GM12878 (cell line): ENCODE measurements at regions not wholly inside any gene's neighbourhood (a gene's known extent, or its start where the extent isn't known, plus 50 kb on each side); places are given as distances from the start of the nearest gene placed in this dataset.

Experiments
- ATAC-seq: fragments of 200-7000 bp; cut with Tn5 transposase; 3 replicates; pipeline ENCODE4 v1.9.1; 2020; ENCODE audit warnings: mild to moderate bottlenecking, moderate library complexity
- BruUV-seq: library from RNA; stranded (reverse); fragments of 400-500 nt; replicated peaks from 2 replicates; lab custom pipeline; 2021; lab: Mats Ljungman, UMichigan
- CTCF ChIA-PET: fragments of 300-600 bp; sonication (Branson Sonifier 250); formaldehyde crosslinking; extraction: SDS; loops from one replicate; lab custom pipeline; 2021; ENCODE audit warnings: inconsistent platforms; lab: Yijun Ruan, JAX
- POLR2A ChIA-PET: fragments of 350-600 bp; formaldehyde crosslinking; extraction: SDS; loops from one replicate; lab custom pipeline; 2021; ENCODE audit warnings: inconsistent platforms; lab: Charles Lee
- RAD21 ChIA-PET: fragments of 300-600 bp; sonication (Branson Sonifier 250); formaldehyde crosslinking; loops from one replicate; lab custom pipeline; 2023; ENCODE audit warnings: antibody characterized with exemption; ENCODE audit not compliant: unreplicated experiment; lab: Charles Lee
- SMC1A ChIA-PET: fragments of 300-600 bp; sonication (Branson Sonifier 250); formaldehyde crosslinking; loops from one replicate; lab custom pipeline; 2023; ENCODE audit not compliant: unreplicated experiment, uncharacterized antibody; lab: Charles Lee
- DNase-seq: peaks from one replicate; pipeline ENCODE4 v3.0.0-alpha.2; 2011; ENCODE audit warnings: low read depth, low spot score
- FAIRE-seq: peaks from 3 replicates; lab custom pipeline; 2011; peaks lifted over from hg19 to GRCh38; lab: Jason Lieb, UNC
- H2AFZ ChIP-seq: 2 replicates; pipeline ENCODE4 v1.6.0; 2011; ENCODE audit warnings: low read depth, low read length, control low read depth; ENCODE audit not compliant: control insufficient read depth
- H3K27ac ChIP-seq: 2 replicates; pipeline ENCODE4 v1.5.1; 2011; ENCODE audit warnings: control low read depth; ENCODE audit not compliant: control insufficient read depth, insufficient read depth
- H3K27me3 ChIP-seq, 2 experiments: replicated peaks in 1 of 2; 2 replicates each; pipeline versions ENCODE4 v1.6.0 to v1.6.1; 2011; ENCODE audit warnings: low read length in 1 of 2; ENCODE audit not compliant: control insufficient read depth in 2 of 2, insufficient read depth in 2 of 2
- H3K36me3 ChIP-seq, 2 experiments: 2 replicates each; pipeline ENCODE4 v1.5.1; 2011; ENCODE audit warnings: low read length in 1 of 2; ENCODE audit not compliant: control insufficient read depth in 2 of 2, insufficient read depth in 2 of 2
- H3K4me1 ChIP-seq: 2 replicates; pipeline ENCODE4 v1.6.1; 2011; ENCODE audit warnings: mild to moderate bottlenecking, low read length, moderate library complexity, mixed read lengths; ENCODE audit not compliant: control insufficient read depth, insufficient read depth
- H3K4me2 ChIP-seq: 2 replicates; pipeline ENCODE4 v1.6.0; 2011; ENCODE audit warnings: control low read depth; ENCODE audit not compliant: control insufficient read depth, insufficient read depth
- H3K4me3 ChIP-seq: fragments of 200-600 bp; sonication (generic); 2 replicates; pipeline ENCODE4 v1.5.1; 2016
- H3K79me2 ChIP-seq: 2 replicates; pipeline ENCODE4 v1.6.0; 2011; ENCODE audit warnings: low read length; ENCODE audit not compliant: control insufficient read depth, insufficient read depth
- H3K9ac ChIP-seq: 2 replicates; pipeline ENCODE4 v1.8.0; 2011; ENCODE audit warnings: low read length, control low read depth, mixed read lengths; ENCODE audit not compliant: control insufficient read depth, insufficient read depth
- H3K9me3 ChIP-seq: replicated peaks from 3 replicates; pipeline ENCODE4 v1.5.1; 2011; ENCODE audit warnings: mild to moderate bottlenecking, low read length; ENCODE audit not compliant: control insufficient read depth, insufficient read depth
- H4K20me1 ChIP-seq: 2 replicates; pipeline ENCODE4 v1.6.0; 2011; ENCODE audit not compliant: control insufficient read depth, insufficient read depth
- ATF3 ChIP-seq: IDR thresholded peaks from 2 replicates; pipeline ENCODE4 v1.6.1; 2011; ENCODE audit warnings: low read depth, mild to moderate bottlenecking, low read length, moderate library complexity, borderline replicate concordance; ENCODE audit errors: extremely low read depth
- EGR1 ChIP-seq, 2 experiments: IDR thresholded peaks; 1 replicate in 1 of 2; 2 replicates in 1 of 2; pipeline ENCODE4 v1.6.1; 2011 to 2012; ENCODE audit warnings: low read depth in 2 of 2, low read length in 2 of 2, borderline replicate concordance in 1 of 2, mild to moderate bottlenecking in 1 of 2, moderate library complexity in 1 of 2
- HSF1 ChIP-seq: fragments of 150-350 bp; IDR thresholded peaks from 2 replicates; pipeline ENCODE4 v1.6.1; 2014; ENCODE audit warnings: mild to moderate bottlenecking, low read depth, low read length
- KLF5 ChIP-seq: fragments of 450-650 bp; IDR thresholded peaks from 2 replicates; pipeline ENCODE4 v1.6.1; 2014; ENCODE audit warnings: mild to moderate bottlenecking; ENCODE audit not compliant: partially characterized antibody
- MTA3 ChIP-seq: IDR thresholded peaks from 2 replicates; pipeline ENCODE4 v1.6.1; 2012; ENCODE audit warnings: low read length, inconsistent platforms, borderline replicate concordance
- NBN ChIP-seq: fragments of 450-650 bp; IDR thresholded peaks from 2 replicates; pipeline ENCODE4 v1.6.1; 2016
- NKRF ChIP-seq: fragments of 450-650 bp; conservative IDR thresholded peaks from 2 replicates; pipeline ENCODE4 v1.6.1; 2017; ENCODE audit warnings: mild to moderate bottlenecking, moderate library complexity
- RAD21 ChIP-seq: IDR thresholded peaks from 2 replicates; pipeline ENCODE4 v1.6.1; 2011; ENCODE audit warnings: mild to moderate bottlenecking, low read depth, low read length, moderate library complexity; ENCODE audit not compliant: insufficient read depth
- RELB ChIP-seq: fragments of 450-650 bp; IDR thresholded peaks from 2 replicates; pipeline ENCODE4 v1.6.1; 2017; ENCODE audit warnings: low read depth, mild to moderate bottlenecking, moderate library complexity
- TCF7 ChIP-seq: IDR thresholded peaks from 2 replicates; pipeline ENCODE4 v1.6.1; 2014; ENCODE audit warnings: antibody characterized with exemption, borderline replicate concordance
- USF1 ChIP-seq: IDR thresholded peaks from 2 replicates; pipeline ENCODE4 v1.6.1; 2011; ENCODE audit warnings: borderline replicate concordance, low read depth, mild to moderate bottlenecking, moderate library complexity, mixed read lengths, low read length; ENCODE audit not compliant: insufficient read depth; ENCODE audit errors: extremely low read length
- ZZZ3 ChIP-seq: IDR thresholded peaks from 2 replicates; pipeline ENCODE4 v1.6.1; 2011; ENCODE audit warnings: low read depth; ENCODE audit not compliant: control insufficient read depth, insufficient read length
- WGBS: methylation state at CpG from one replicate; pipeline ENCODE4 v1.1.6; 2016; ENCODE audit warnings: low lambda C conversion rate; ENCODE audit not compliant: insufficient replicate concordance, insufficient coverage; ENCODE audit errors: missing lambda C conversion rate; 5-methylcytosine and 5-hydroxymethylcytosine counted together
- in situ Hi-C: fragments of 300-500 bp; cut with MboI; formaldehyde crosslinking; loops from 9 replicates; pipeline ENCODE4 v1.14.3; 2018; ENCODE audit warnings: mixed read lengths
- intact Hi-C: fragments of 100-400 bp; cut with micrococcal nuclease; formaldehyde crosslinking; loops from one replicate; pipeline ENCODE4 v1.14.2; 2022; ENCODE audit not compliant: unreplicated experiment

- POLR2A ChIA-PET, result no interaction called here
- no peaks in the 10 kb centered on the region for H4K20me1 ChIP-seq
- H3K4me1 ChIP-seq, result no peaks in the 10 kb centered on the region
- in situ Hi-C loops (no loop called here), intact Hi-C loops (no loop called here)
- CTCF ChIA-PET, result no interaction called here
- no TSS peak for BruUV-seq
- no peaks in the 10 kb centered on the region for H3K36me3 ChIP-seq
- SMC1A ChIA-PET, result no interaction called here
- no peak overlapping the region for H3K4me3 ChIP-seq
- RAD21 ChIA-PET, result no interaction called here
- H3K27ac ChIP-seq, result no peak overlapping the region
- 0% methylated on average over 1 of the region's 1 CpG for WGBS
- ATAC-seq, result no peak
- FAIRE-seq, result no peak
- TF ChIP-seq RELB (no peak), ATF3 (no peak), ZZZ3 (no peak), HSF1 (no peak), EGR1 (IDR thresholded peaks at IDR 0.05; ENCODE audit: borderline replicate concordance in 1 of 2, low read depth in 2 of 2, low read length in 2 of 2) (no peak), NBN (no peak), MTA3 (no peak), RAD21 (no peak), USF1 (no peak), NKRF (no peak), KLF5 (no peak), TCF7 (no peak)
- H3K79me2 ChIP-seq, result no peaks in the 10 kb centered on the region
- H2AFZ ChIP-seq, result no peak overlapping the region
- H3K4me2 ChIP-seq, result no peak overlapping the region
- DNase-seq, result no peak
- no peaks in the 10 kb centered on the region; the same call in 2 of the 3 replicates for H3K9me3 ChIP-seq
- no peak overlapping the region for H3K9ac ChIP-seq
- H3K27me3 ChIP-seq, result no peaks in the 10 kb centered on the region
Observed at GRCh38 chr7:20543500-20543899, 72.0 kb upstream of the ABCB5 start.
